PC-3 (cell line): ENCODE measurements at regions not wholly inside any gene's neighbourhood (a gene's known extent, or its start where the extent isn't known, plus 50 kb on each side); places are given as distances from the start of the nearest gene placed in this dataset.

Experiments used
- CTCF ChIP-seq: fragments of 300-600 bp; sonication (generic); conservative IDR thresholded peaks from 2 replicates; pipeline ENCODE4 v1.5.1; 2017; ENCODE audit warnings: antibody characterized with exemption, low read depth, mild to moderate bottlenecking, low read length
- EZH2 ChIP-seq: fragments of 300-600 bp; sonication (generic); IDR thresholded peaks from one replicate; pipeline ENCODE4 v1.6.1; 2017; ENCODE audit warnings: antibody characterized with exemption, mild to moderate bottlenecking, low read length; ENCODE audit not compliant: unreplicated experiment
- EZH2phosphoT487 ChIP-seq: fragments of 300-600 bp; sonication (generic); IDR thresholded peaks from 2 replicates; pipeline ENCODE4 v1.6.1; 2018; ENCODE audit warnings: mild to moderate bottlenecking, antibody characterized with exemption, low read length, borderline replicate concordance

- TF ChIP-seq CTCF (no peak), EZH2phosphoT487 (no peak), EZH2 (no peak)
Observed at GRCh38 chr7:52114056-52114455, 797.4 kb upstream of the COBL start.
